Gastrocnemius medialis (tissue), 4 donors: ENCODE measurements at regions not wholly inside any gene's neighbourhood (a gene's known extent, or its start where the extent isn't known, plus 50 kb on each side); places are given as distances from the start of the nearest gene placed in this dataset.

Experiments used
- CTCF ChIP-seq, 5 experiments: fragments of 450-650 bp in 3 of 5; fragments of 200-600 bp in 2 of 5; sonication (generic) in 2 of 5; IDR thresholded peaks in 4 of 5; conservative IDR thresholded peaks in 1 of 5; 1 replicate in 4 of 5; 2 replicates in 1 of 5; pipeline ENCODE4 v1.5.1; 2016 to 2019; ENCODE audit warnings: antibody characterized with exemption in 5 of 5, mild to moderate bottlenecking in 3 of 5, moderate library complexity in 3 of 5
- POLR2A ChIP-seq, 2 donors: fragments of 450-650 bp; IDR thresholded peaks; one replicate each; pipeline ENCODE4 v1.6.1; 2017; ENCODE audit warnings: antibody characterized with exemption in 2 of 2, mild to moderate bottlenecking in 2 of 2, moderate library complexity in 2 of 2

DNA sequence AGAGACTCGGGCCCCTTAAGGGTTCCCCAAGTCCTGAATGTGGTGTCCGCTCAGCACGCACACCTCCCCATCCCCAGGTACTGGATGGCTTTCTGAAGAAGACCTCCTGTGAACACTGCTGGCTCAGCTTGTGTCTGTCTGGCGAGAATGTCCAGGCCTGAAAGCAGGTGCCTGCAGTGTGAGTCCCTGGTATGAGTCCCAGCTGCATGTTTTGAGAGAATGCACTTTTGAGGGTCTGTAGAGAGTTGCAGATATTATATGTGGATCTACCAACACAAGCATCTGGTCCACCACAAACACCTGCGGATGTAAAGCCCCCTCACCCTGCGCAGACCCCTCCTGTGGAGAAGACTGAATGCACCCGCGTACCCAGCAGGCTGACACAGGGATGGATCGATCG, 1308.9 kb downstream of the TBC1D22A start:
- no peak for TF ChIP-seq CTCF (IDR thresholded peaks at IDR 0.05 in 4 of 5, conservative IDR thresholded peaks at IDR 0.05 in 1 of 5)
- TF ChIP-seq POLR2A (IDR thresholded peaks at IDR 0.05) = no peak
